GM21447 (cell line): ENCODE measurements at regions not wholly inside any gene's neighbourhood (a gene's known extent, or its start where the extent isn't known, plus 50 kb on each side); places are given as distances from the start of the nearest gene placed in this dataset.

ENCODE experiments used
- ATAC-seq: cut with Tn5 transposase; IDR thresholded peaks from one replicate; pipeline ENCODE4 v1.9.1; 2021; ENCODE audit not compliant: unreplicated experiment

DNA sequence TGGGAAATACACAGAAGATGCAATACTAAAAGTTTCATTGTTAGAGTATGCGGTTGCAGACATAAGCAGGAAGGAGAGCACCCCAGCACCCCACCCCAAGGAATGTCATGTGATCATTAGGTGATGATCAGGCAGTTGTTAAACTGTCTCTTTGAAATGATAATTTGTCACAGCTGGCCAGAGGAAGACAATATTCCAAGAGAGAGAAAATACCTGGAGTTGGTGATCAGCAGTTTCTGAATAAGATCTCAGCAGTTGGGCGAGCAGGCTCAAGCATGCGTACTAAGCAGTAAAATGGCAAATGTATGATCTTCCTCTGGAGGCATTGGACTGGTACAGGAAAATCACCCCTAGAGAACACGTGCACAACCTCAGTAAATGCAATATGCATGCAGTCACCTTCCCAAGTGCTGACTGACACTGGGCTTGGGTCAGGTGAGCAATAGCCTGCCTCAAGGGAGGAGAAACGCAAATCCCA is 250.1 kb upstream of the MBL2 start:
- ATAC-seq = no peak

DNA sequence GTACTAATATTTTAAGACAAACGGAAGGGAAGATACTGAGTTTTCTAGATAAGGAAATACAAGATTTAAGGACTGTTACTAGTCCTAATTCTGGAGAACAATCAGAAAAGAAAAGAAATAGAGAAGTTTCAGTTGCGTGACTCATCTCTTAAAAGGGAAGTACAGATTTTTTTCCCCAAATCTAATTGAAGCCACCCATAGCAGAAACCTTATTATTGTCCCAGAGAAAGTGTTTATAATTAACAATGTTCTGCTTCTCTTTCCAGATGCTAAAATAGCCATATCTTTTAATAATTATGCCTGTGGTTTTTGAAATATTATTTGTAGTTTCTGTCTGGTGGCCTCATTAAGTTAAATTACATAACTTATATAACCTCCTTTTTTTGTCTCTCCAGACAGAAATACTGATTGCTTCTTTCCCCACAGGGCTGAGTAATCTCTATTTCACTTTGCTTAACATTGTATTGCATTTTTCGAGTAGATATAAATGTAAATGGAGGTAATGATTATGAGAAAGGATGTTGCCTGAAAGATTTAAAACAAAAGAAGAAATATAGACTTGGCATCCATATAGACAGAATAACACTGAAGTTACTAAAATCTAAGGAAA is 240.7 kb upstream of the MBL2 start:
- ATAC-seq = no peak

DNA sequence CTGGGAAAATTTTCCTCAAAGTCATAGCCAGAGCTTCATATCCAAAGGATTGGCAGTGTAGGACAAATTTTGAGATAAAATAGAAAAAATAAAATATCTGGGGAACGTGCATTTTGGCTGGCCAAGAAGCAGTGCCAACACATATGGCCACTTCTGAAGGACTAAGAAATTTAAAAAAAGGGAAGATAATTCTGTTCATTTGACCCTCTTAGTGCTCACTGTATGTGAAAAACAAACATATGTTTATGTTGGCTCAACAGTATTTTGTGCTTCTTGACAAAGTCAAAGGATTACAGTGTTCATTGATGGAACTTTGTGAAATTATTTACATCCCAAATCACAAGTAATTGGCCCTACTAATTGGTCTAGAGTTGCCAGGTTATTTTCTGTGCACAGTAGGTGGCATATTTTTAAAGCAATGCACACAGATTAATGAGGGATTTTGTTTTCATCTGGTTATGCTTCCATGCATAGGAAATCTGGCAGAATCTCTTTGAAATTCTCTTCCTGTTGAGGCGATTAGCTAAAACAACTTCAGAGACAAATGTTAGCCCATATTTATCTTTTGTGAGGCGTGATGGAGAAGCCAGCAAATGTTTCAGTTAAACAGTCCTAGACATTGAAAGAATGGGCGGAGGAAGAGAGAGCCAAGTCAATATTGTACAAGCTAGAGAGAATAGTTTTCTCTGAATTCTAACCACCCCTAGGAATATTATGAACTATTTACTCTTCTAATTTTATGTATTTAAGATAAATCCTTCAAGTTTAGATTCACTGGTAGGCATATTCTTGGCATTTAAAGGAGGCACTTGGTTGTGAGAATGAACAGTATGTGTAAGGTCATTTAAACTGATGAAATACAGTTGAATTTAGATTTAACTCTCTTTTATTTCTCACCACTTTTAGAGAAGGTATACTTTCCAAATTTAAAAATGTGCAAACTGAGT is 237.7 kb upstream of the MBL2 start:
- no peak for ATAC-seq

DNA sequence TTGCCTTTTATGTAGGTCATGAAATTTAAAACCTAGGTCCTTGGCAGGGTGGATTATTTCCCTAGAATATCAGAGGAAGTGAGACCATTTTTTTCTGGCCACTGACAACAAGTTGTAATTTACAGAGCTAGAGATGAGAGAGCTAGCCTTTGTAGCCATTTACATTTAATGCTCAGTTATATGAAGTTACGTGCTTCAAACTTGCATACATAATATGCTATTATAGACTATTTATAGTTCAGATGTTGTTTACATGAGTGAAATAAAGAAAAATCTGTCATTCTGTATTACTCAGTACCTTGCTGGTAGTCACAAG is 234.9 kb upstream of the MBL2 start:
- no peak for ATAC-seq

DNA sequence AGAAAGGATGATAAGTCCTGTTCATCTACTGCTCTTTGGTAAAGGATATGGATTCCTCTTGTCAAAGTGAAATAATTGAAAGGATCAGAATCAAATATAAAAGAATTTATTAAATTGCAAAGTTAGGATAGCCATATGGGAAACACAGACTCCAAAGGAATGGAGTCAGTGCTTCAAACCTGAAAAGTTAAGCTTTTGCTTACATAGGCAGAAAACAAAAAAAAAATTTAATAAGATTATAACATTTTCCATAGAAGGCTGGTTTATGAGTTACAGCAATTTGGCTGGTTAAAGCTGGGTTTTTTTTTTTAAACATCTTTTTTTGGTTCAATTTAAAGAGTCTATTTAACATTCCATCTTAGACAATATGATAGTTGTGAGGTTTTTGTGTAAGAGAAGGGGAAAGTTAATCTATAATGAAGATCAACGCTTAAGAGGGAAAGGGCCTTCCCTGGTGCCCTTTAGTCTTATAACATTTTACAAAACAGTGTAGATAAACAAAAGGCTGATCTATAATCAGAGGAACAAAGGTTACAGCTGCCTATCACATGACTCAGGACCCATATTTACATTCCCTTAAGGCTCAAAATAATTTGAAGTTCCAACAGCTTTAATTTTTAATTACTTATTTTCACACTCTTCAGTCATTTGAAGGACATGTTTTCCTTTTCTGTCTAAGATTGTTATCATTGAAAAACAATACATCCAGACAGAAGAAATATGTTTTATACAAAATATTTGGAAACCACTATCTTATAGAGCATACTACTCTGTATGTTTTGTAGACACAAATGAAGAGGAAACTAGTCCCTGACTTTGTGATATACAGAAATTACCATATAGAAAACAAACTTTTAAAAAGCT is 234.3 kb upstream of the MBL2 start:
- no peak for ATAC-seq

DNA sequence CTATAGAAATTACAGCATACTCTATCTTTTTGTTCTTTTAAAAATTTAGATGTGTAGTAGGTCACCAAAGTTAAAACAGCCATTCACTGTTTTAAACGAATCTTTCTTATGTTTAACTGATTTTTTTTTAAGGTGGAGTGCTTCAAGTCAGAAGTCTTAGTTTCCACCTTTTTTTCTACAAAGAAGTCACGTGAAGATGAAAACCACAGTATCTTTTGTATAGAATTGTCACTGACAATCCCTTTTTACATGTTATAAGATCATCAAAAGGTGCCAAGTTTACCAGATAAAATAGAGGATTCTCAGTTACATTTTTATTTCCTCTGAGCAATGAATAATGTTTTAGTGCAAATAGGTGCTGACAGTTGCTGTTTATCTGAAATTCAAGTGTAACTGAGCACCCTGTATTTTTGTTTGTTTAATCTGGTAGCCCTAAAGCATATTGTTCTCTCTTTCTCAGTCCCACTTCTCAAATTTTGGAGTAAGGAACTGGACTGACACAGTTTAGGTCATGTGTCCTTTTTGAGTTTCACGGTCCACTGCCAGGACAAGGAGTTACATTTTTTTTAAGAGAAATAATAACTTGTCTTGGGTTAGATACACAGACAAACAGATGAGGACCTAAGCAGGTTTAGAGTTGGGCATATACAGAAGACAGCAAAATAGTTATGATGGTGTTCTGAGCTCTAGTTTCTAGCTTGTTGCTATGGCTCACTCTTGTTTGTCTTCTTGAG is 233.2 kb upstream of the MBL2 start:
- ATAC-seq = no peak

DNA sequence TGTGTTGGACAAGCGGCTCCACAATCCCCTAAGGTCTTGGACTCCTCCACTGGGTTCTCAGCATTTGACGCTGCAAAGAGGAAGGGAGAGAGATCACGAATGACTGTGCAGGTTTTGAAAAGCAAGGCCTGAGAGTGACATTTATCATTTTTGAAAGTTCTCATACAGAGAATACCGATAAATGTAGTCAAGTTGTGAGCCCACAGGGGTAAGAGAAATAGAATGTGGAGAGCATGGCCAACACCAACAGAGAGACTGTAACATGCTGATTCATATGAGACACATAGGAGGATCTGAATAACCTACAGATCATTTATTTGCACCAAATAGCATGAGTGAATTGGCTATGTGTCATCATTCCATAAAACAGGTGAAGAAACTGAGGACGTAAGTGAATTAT is 230.5 kb upstream of the MBL2 start:
- ATAC-seq = no peak

DNA sequence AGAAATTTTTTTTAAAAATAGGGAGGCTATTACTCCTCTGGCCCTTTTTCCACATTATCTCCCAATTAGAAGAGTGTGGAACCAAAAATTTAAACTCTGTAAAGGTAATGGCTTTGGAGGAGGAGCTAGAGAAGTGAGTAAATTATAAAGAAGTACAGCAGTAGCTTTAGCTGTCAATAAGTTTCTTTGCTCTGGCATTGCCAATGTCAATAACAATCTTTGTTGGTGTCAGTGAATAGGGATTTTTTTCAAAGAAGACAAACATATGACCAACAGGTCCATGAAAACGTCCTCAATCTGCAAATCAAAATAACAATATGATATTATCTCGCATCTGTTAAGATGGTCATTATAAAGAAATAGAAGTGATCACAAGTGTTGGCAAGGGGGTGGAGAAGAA is 227.1 kb upstream of the MBL2 start:
- ATAC-seq = no peak

DNA sequence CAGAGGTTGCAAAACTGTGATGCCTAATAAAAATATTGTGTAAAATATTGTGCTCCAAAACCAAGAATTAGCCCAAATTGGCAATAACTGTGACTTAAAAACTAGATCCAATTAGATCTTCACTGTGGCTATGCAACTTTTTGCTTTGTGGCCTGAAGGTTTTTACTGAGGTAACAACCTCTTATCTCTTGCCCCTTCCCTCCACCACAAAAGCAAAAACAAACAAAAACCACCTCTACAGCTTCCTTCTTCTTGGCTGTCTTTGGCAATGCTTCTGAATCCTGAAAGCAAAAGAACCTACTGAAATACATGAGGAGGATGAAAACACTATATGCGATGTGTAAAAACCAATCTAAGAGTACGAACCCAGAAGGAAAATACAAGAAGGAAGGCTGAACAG is 226.7 kb upstream of the MBL2 start:
- ATAC-seq = no peak

DNA sequence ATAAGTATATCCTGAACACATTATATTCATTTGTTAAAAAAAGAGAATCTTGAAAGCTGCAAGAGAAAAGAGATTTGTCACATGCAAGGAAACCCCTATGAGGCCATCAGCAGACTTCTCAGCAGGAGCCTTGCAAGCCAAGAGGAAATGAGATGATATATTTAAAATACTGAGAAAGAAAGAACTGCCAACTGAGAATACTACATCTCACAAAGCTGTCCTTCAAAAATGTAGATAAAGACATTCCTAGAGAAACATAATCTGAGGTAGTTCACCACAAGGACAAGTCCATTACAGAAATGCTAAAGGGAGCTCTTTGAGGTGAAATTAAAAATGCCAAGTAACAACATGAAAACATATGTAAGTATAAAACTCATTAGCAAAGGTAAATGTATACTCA is 224.4 kb upstream of the MBL2 start:
- ATAC-seq = no peak

DNA sequence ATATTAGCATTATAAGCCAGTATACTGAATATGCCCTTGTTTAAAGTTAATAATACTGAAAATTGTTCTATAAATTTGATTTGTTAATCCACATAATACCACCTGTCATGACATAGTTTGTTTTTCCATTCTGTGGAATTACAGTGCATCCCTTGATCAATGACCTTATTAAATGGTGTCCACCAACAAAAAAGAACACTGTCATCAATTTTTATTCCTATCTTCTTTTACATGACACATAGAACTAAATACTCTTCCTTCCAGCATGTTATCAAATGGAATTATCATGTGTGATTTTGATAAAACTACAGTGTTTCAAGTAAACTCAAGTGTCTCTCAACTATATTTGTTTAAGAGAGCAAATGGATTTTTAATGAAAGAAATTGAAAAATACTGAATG is 221.8 kb upstream of the MBL2 start:
- no peak for ATAC-seq

DNA sequence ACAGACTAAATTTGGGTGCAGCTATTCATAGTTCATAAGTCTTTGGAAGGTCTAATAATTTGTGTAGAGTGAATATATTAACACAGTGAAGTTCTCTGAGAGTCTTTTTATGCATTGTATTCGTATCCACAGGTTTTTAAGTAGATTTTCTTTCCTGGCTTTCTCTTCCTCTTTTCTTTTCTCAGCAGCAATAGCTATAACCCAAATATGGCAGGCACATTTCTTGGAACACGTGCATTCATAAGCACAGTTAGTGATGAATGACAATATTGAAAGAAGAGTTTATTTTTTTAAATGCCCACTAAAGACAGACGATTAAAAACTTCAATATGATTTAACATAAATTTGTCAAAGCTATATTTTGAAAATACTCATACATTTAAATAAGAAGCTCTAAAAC is 220.5 kb upstream of the MBL2 start:
- ATAC-seq = no peak

DNA sequence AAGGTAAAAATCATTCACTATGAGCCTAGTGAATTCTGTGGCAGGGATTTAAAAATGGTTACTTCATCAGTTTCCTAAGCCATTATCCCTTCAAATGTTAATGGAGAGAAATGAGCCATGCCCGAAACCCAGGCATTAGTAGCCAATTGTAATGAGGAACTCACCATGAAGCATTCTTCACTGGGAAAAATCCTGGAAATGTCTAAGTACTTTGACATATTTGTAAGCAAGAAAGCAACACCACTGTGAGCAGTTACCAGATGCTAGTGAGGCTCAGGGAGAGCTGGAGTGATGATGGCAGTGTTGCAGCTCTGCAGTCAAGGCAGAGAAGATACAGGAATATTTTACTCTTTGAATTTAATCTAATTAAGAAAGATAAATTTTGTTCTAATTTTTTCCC is 220.0 kb upstream of the MBL2 start:
- ATAC-seq = no peak

DNA sequence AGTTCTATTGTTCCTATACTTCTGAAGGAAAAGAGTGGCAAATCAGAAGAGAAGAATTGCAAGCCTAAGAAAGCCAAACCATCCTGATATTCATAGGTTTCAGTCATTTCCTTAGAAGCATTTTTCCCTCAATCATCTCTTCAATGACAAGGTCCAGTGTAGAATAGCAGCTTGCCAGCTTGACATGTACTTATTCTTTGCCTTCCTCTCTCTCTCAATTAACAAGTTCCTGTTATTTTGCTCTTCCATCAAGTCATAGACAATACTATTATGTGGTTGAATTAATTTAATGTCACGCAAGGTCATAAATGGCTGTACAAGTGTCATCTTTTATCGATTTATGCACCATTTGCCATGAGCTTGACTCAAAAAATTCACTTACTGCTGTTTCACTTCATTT is 216.3 kb upstream of the MBL2 start:
- no peak for ATAC-seq

DNA sequence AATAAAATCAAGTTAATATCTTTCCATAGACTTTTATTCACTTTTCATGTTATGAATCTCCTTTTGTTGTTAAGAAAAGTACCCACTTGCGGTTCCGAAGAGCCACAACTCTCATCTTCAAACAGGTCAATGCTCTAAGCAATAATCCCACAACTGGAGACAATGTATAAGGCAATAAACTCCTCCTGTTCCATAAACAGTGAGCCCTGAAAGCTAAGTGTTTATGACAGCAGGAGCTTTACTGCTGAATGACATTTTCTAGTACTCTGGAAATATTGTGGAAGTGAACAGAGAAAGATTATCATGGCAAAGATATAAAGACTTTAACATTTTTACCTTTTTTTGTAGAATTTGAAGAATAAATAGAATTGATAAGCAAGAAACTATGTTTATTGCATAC is 213.5 kb upstream of the MBL2 start:
- no peak for ATAC-seq

DNA sequence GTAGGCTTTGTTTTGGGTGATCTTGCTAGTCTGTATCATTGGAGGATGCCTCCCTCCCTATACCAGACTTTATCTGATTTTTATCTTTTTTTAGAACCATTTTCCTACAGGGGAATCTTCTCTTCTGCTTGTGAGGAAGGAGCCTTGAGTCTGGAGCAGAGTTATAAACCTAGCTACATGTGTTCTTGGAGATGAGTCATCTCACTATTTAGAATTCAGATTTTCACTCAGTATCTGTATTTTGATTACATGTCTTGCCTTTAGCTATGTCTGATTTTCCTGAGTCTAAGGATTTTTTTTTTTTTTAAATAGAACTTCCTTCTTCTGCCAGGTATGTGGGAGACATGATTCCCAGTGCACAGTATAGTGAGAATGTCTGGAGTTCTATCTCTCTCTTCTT is 211.6 kb upstream of the MBL2 start:
- ATAC-seq = no peak

DNA sequence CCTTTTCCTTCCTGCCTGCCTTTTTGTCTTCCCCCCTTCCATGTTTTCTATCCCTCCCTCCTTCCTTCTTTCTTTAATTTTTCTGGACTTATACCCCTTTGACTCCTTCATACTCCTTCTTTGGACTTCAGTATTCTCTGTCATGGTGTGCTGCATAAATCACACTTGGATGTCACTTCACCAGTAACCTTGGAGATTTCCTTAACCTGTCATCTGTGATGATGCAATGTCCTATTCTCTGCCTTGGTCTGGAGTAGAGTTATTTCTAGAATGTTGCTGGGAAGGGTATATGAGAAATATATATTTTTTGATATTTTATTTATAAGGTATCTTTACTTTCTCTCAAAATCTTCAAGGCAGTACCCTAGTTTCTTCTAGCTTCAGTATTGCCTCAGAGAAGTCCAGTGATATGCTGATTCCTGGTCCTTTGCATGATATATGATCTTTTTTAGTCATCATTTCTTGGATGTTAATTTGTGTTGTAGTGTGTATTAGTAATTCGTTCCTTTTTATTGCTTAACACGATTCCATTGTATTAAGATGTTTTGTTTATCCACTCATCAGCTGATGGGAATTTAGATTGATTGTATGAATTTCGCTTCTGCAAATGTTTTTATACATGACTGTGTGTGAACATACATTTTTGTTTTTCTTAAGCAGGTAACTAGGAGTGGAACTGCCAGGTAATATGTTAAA is 206.9 kb upstream of the MBL2 start:
- ATAC-seq = no peak

DNA sequence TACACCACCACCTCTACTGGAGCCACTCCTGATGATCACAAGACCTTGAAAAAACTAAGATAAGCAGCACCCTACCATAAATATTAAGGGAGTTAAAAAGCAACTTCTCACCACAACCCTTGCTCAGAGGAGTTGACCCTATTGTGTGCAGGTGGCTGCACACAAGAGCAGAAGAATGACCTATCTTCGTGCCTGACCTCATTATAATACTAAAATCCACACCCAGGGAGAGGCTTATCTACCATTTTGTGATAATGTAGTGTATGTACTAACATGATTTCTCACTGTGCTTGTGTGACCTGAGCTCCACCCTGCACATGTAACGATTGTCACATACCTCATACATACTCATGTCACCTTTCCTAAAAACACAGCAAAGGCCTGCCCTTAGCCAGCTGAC is 205.0 kb upstream of the MBL2 start:
- no peak for ATAC-seq

DNA sequence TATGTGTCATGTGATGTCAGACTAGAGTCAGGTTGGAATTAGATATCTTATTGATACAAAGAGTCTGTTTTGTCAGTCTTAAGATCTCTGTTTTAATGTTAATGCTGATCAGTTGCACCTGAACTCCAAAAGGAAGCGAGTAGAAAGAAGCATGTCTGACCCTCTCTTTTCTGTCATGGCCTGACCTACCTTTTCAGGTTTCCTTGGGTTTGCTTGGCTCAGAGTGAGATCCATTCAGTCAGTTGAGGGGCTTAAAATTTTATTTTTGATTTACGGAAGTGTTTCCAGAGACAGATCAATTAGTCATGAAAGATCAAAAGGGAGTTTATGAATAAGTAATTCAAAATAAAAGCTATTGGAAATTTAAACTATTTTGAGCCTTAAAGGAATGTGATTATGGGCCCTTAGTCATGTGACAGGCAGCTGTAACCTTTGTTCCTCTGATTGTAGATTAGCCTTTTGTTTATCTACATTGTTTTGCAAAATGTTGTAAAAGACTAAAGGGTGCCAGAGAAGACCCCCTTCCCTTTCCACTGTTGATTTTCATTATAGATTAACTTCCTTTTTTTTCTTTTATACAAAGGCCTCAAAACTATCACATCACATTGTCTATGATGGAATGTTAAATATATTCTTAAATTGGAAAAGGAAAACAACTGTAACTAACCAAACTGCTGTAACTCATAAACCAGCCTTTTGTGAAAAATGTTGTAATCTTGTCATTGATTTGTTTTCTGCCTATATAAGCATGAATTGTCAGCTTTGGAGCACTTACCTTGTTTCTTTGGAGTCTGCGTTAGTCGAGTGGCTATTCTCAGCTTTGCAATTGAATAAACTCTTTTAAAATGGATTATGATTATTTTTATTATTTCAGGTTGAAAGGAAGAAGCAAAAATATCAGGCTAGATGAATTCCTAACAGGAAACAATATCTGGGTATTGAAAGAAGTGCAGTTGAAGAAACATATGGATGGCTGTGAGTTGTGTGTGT is 195.5 kb upstream of the MBL2 start:
- no peak for ATAC-seq
